ENCODE measurements at regions not wholly inside any gene's neighbourhood (a gene's known extent, or its start where the extent isn't known, plus 50 kb on each side); places are given as distances from the start of the nearest gene placed in this dataset.
A peak's percentile ranks its signal among the peaks of the same experiment; 100 is the strongest.
"Not testable (repeated sequence)": the region's sequence is repeated elsewhere in the genome, so short reads cannot be mapped to it uniquely, and the experiment has no call there.

- no peak for TF ChIP-seq CTCF (conservative IDR thresholded peaks at IDR 0.05; ENCODE audit: control insufficient read depth, insufficient read depth, low read depth, low read length)
- no peak for DNase-seq (ENCODE audit: low read depth)
- no peak overlapping the region for H3K4me3 ChIP-seq (ENCODE audit: control insufficient read depth, low read depth, low read length)
Measured at GRCh38 chr6:62819640-62820039, 391.6 kb upstream of the FKBP1C start.

- H3K4me3 ChIP-seq (ENCODE audit: control insufficient read depth, low read depth, low read length) = no peak overlapping the region
- no peak for TF ChIP-seq CTCF (conservative IDR thresholded peaks at IDR 0.05; ENCODE audit: control insufficient read depth, insufficient read depth, low read depth, low read length)
- DNase-seq (ENCODE audit: low read depth) = no peak
Measured at GRCh38 chr6:62808565-62809293, 402.5 kb upstream of the FKBP1C start.

- H3K4me3 ChIP-seq (ENCODE audit: control insufficient read depth, low read depth, low read length) = no peak overlapping the region
- DNase-seq (ENCODE audit: low read depth) = no peak
Measured at GRCh38 chr6:62805431-62805830, 405.8 kb upstream of the FKBP1C start.

GRCh38 chr6:62803094-62803493 is 408.2 kb upstream of the FKBP1C start:
- no peak for DNase-seq (ENCODE audit: low read depth)
- TF ChIP-seq CTCF (conservative IDR thresholded peaks at IDR 0.05; ENCODE audit: control insufficient read depth, insufficient read depth, low read depth, low read length) = no peak
- H3K4me3 ChIP-seq (ENCODE audit: control insufficient read depth, low read depth, low read length) = no peak overlapping the region

More at GRCh38 chr6:62805431-62805830, 405.8 kb upstream of the FKBP1C start:
- no peak for TF ChIP-seq CTCF (conservative IDR thresholded peaks at IDR 0.05; ENCODE audit: control insufficient read depth, insufficient read depth, low read depth, low read length)

GRCh38 chr6:62797190-62797589 is 414.1 kb upstream of the FKBP1C start:
- no peak for TF ChIP-seq CTCF (conservative IDR thresholded peaks at IDR 0.05; ENCODE audit: control insufficient read depth, insufficient read depth, low read depth, low read length)
- no peak overlapping the region for H3K4me3 ChIP-seq (ENCODE audit: control insufficient read depth, low read depth, low read length)
- no peak for DNase-seq (ENCODE audit: low read depth)

- TF ChIP-seq CTCF (conservative IDR thresholded peaks at IDR 0.05; ENCODE audit: control insufficient read depth, insufficient read depth, low read depth, low read length) = peak; percentile 29
- no peak overlapping the region for H3K4me3 ChIP-seq (ENCODE audit: control insufficient read depth, low read depth, low read length)
- DNase-seq (ENCODE audit: low read depth) = peak; percentile 6
Measured at GRCh38 chr6:62775427-62776022, 435.7 kb upstream of the FKBP1C start.

- DNase-seq (ENCODE audit: low read depth); H3K4me3 ChIP-seq (ENCODE audit: control insufficient read depth, low read depth, low read length): not testable (repeated sequence)
Measured at GRCh38 chr6:62766174-62766573, 445.1 kb upstream of the FKBP1C start.
